ENCODE measurements at regions not wholly inside any gene's neighbourhood (a gene's known extent, or its start where the extent isn't known, plus 50 kb on each side); places are given as distances from the start of the nearest gene placed in this dataset.

DNA sequence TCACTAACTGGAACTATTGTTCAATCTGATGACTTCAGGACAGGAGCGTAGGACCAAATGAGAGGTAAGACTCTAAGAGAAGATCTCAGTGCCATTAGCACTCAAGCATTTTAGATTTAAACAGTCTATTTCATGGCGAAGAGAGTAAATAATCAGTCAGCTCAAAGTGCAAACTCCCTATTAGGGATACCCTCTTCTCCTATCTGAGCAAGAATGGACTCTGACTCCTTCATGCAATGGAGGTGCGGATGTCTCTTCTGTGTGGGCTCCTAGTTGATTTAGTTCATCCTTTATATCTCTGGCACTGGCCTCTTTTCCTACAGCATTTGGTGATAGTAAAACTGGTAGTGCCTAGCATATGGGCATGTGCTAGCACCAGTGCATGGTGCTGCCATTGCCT, 144.6 kb downstream of the SMC2 start:
- no peak overlapping the region for H2AFZ ChIP-seq (ENCODE audit: low read depth, low read length)
- Mint-ChIP-seq H3K36me3 (ENCODE audit: low read depth, unreplicated experiment) (no peaks in the 10 kb centered on the region), H3K9me3 (ENCODE audit: unreplicated experiment) (no peaks in the 10 kb centered on the region), H3K4me3 (ENCODE audit: unreplicated experiment) (no peak overlapping the region), H3K27ac (ENCODE audit: unreplicated experiment) (no peak overlapping the region), H3K4me1 (ENCODE audit: low read depth, unreplicated experiment) (no peaks in the 10 kb centered on the region), H3K27me3 (ENCODE audit: low read depth, unreplicated experiment) (no peaks in the 10 kb centered on the region)
- no peak for FAIRE-seq
- TF ChIP-seq, protein P1, sequence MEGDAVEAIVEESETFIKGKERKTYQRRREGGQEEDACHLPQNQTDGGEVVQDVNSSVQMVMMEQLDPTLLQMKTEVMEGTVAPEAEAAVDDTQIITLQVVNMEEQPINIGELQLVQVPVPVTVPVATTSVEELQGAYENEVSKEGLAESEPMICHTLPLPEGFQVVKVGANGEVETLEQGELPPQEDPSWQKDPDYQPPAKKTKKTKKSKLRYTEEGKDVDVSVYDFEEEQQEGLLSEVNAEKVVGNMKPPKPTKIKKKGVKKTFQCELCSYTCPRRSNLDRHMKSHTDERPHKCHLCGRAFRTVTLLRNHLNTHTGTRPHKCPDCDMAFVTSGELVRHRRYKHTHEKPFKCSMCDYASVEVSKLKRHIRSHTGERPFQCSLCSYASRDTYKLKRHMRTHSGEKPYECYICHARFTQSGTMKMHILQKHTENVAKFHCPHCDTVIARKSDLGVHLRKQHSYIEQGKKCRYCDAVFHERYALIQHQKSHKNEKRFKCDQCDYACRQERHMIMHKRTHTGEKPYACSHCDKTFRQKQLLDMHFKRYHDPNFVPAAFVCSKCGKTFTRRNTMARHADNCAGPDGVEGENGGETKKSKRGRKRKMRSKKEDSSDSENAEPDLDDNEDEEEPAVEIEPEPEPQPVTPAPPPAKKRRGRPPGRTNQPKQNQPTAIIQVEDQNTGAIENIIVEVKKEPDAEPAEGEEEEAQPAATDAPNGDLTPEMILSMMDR (IDR thresholded peaks at IDR 0.05; ENCODE audit: insufficient read depth, low read depth, low read length) = no peak
- TF ChIP-seq EZH2 (IDR thresholded peaks at IDR 0.05; ENCODE audit: insufficient read depth, low read length) = no peak
- no peaks in the 10 kb centered on the region for H3K36me3 ChIP-seq (ENCODE audit: insufficient read depth, low read length)
- no peak overlapping the region for H3K9ac ChIP-seq (ENCODE audit: low read length)
- no peak overlapping the region for H3K4me3 ChIP-seq (ENCODE audit: insufficient read depth, low read depth, low read length)
- H3K27ac ChIP-seq (ENCODE audit: low read depth, low read length) = no peak overlapping the region
- H3K9me3 ChIP-seq (ENCODE audit: insufficient read depth, low read depth, low read length) = no peaks in the 10 kb centered on the region
- no peaks in the 10 kb centered on the region for H4K20me1 ChIP-seq (ENCODE audit: insufficient read depth, low read length)
- no peaks in the 10 kb centered on the region for H3K27me3 ChIP-seq (ENCODE audit: insufficient read depth, low read length)
- H3K4me1 ChIP-seq (ENCODE audit: insufficient read depth, low read length) = no peaks in the 10 kb centered on the region
- DNase-seq (ENCODE audit: low read depth) = no peak
- no peaks in the 10 kb centered on the region for H3K79me2 ChIP-seq (ENCODE audit: insufficient read depth, low read length)
- H3K4me2 ChIP-seq (ENCODE audit: low read length) = no peak overlapping the region

DNA sequence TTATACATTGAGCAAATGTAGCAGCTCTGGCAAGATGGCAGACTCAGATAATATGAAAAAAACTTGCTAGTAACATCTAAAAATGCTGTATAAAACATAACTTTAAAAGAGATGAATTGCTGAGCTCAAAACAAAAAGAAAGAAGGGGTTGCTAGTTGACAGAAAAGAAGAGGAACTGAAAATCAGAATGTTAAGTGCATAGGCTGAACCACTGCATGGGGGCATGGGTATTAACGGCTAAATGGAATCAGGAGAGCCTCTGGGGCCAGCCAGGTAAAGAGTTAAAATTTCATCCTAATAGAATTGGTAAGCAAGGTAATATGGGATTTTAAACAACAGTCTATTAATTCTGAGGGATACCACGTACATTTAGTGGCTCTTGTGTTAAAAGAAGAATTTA, 146.8 kb downstream of the SMC2 start:
- H3K79me2 ChIP-seq (ENCODE audit: insufficient read depth, low read length) = no peaks in the 10 kb centered on the region
- no peaks in the 10 kb centered on the region for H3K4me1 ChIP-seq (ENCODE audit: insufficient read depth, low read length)
- H3K4me3 Mint-ChIP-seq (ENCODE audit: unreplicated experiment) = no peak overlapping the region
- no peak overlapping the region for H3K27ac Mint-ChIP-seq (ENCODE audit: unreplicated experiment)
- FAIRE-seq = no peak
- no peaks in the 10 kb centered on the region for H3K9me3 Mint-ChIP-seq (ENCODE audit: unreplicated experiment)
- DNase-seq (ENCODE audit: low read depth) = no peak
- H3K9ac ChIP-seq (ENCODE audit: low read length) = no peak overlapping the region
- no peaks in the 10 kb centered on the region for H3K36me3 ChIP-seq (ENCODE audit: insufficient read depth, low read length)
- H2AFZ ChIP-seq (ENCODE audit: low read depth, low read length) = no peak overlapping the region
- no peaks in the 10 kb centered on the region for H3K36me3 Mint-ChIP-seq (ENCODE audit: low read depth, unreplicated experiment)
- H3K4me1 Mint-ChIP-seq (ENCODE audit: low read depth, unreplicated experiment) = no peaks in the 10 kb centered on the region
- no peaks in the 10 kb centered on the region for H3K9me3 ChIP-seq (ENCODE audit: insufficient read depth, low read depth, low read length)
- no peak overlapping the region for H3K4me2 ChIP-seq (ENCODE audit: low read length)
- H3K27me3 ChIP-seq (ENCODE audit: insufficient read depth, low read length) = no peaks in the 10 kb centered on the region
- no peak overlapping the region for H3K27ac ChIP-seq (ENCODE audit: low read depth, low read length)
- no peak overlapping the region for H3K4me3 ChIP-seq (ENCODE audit: insufficient read depth, low read depth, low read length)
- no peaks in the 10 kb centered on the region for H4K20me1 ChIP-seq (ENCODE audit: insufficient read depth, low read length)
- H3K27me3 Mint-ChIP-seq (ENCODE audit: low read depth, unreplicated experiment) = no peaks in the 10 kb centered on the region
- no peak for TF ChIP-seq EZH2 (IDR thresholded peaks at IDR 0.05; ENCODE audit: insufficient read depth, low read length)
- TF ChIP-seq, protein P1 (IDR thresholded peaks at IDR 0.05; ENCODE audit: insufficient read depth, low read depth, low read length) = no peak

DNA sequence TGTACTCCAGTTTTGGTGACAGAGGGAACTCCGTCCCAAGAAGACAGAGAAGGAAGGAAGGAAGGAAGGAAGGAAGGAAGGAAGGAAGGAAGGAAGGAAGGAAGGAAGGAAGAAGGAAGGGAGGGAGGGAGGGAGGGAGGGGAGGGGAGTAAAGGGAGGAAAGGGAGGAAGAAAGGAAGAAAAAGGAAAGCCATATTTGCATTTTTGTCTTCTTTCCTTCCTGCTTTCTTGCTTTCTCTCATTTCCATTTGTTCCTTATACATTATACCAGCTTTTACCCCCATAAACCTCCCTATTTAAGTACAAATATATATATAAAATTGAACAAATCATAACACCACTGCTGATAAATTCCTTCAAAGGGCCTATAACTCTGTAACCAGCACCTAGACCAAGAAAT, 151.8 kb downstream of the SMC2 start:
- H3K36me3 ChIP-seq (ENCODE audit: insufficient read depth, low read length) = no peaks in the 10 kb centered on the region
- Mint-ChIP-seq H3K27me3 (ENCODE audit: low read depth, unreplicated experiment) (no peaks in the 10 kb centered on the region), H3K9me3 (ENCODE audit: unreplicated experiment) (no peaks in the 10 kb centered on the region), H3K27ac (ENCODE audit: unreplicated experiment) (no peak overlapping the region), H3K4me3 (ENCODE audit: unreplicated experiment) (no peak overlapping the region), H3K4me1 (ENCODE audit: low read depth, unreplicated experiment) (no peaks in the 10 kb centered on the region), H3K36me3 (ENCODE audit: low read depth, unreplicated experiment) (no peaks in the 10 kb centered on the region)
- DNase-seq (ENCODE audit: low read depth) (no peak), FAIRE-seq (no peak)
- no peak overlapping the region for H3K9ac ChIP-seq (ENCODE audit: low read length)
- no peaks in the 10 kb centered on the region for H3K4me1 ChIP-seq (ENCODE audit: insufficient read depth, low read length)
- H3K27me3 ChIP-seq (ENCODE audit: insufficient read depth, low read length) = no peaks in the 10 kb centered on the region
- H3K4me2 ChIP-seq (ENCODE audit: low read length) = no peak overlapping the region
- H3K27ac ChIP-seq (ENCODE audit: low read depth, low read length) = no peak overlapping the region
- H4K20me1 ChIP-seq (ENCODE audit: insufficient read depth, low read length) = no peaks in the 10 kb centered on the region
- no peaks in the 10 kb centered on the region for H3K9me3 ChIP-seq (ENCODE audit: insufficient read depth, low read depth, low read length)
- TF ChIP-seq, protein P1 (IDR thresholded peaks at IDR 0.05; ENCODE audit: insufficient read depth, low read depth, low read length) = no peak
- TF ChIP-seq EZH2 (IDR thresholded peaks at IDR 0.05; ENCODE audit: insufficient read depth, low read length) = no peak
- no peak overlapping the region for H3K4me3 ChIP-seq (ENCODE audit: insufficient read depth, low read depth, low read length)
- H3K79me2 ChIP-seq (ENCODE audit: insufficient read depth, low read length) = no peaks in the 10 kb centered on the region
- no peak overlapping the region for H2AFZ ChIP-seq (ENCODE audit: low read depth, low read length)
